DND-41 (cell line): ENCODE measurements at regions not wholly inside any gene's neighbourhood (a gene's known extent, or its start where the extent isn't known, plus 50 kb on each side); places are given as distances from the start of the nearest gene placed in this dataset.

Source experiments
- CTCF ChIP-seq: IDR thresholded peaks from 2 replicates; pipeline ENCODE4 v1.5.1; 2012; ENCODE audit warnings: borderline replicate concordance, low read length, moderate library complexity, mild to moderate bottlenecking; ENCODE audit not compliant: poor library complexity, severe bottlenecking; ENCODE audit errors: extremely low read depth
- EZH2 ChIP-seq: IDR thresholded peaks from 3 replicates; pipeline ENCODE4 v1.6.1; 2012; ENCODE audit warnings: borderline replicate concordance, low read depth, mild to moderate bottlenecking, moderate library complexity, low read length, inconsistent platforms; ENCODE audit not compliant: severe bottlenecking

- no peak for TF ChIP-seq CTCF
- TF ChIP-seq EZH2 = no peak
Observed at GRCh38 chr3:66572090-66572675, 71.4 kb upstream of the LRIG1 start.
